HCT116 (cell line): ENCODE measurements at regions not wholly inside any gene's neighbourhood (a gene's known extent, or its start where the extent isn't known, plus 50 kb on each side); places are given as distances from the start of the nearest gene placed in this dataset.

ENCODE experiments used
- ATAC-seq: fragments of 200-7000 bp; cut with Tn5 transposase; 2 replicates; pipeline ENCODE4 v1.9.1; 2020; ENCODE audit warnings: mild to moderate bottlenecking, moderate library complexity
- BruUV-seq: library from RNA; stranded (reverse); fragments of 400-500 nt; replicated peaks from 2 replicates; lab custom pipeline; 2021; lab: Mats Ljungman, UMichigan
- CTCF ChIA-PET: fragments of 300-600 bp; sonication (Branson Sonifier 250); formaldehyde crosslinking; loops from one replicate; lab custom pipeline; 2021; ENCODE audit warnings: antibody characterized with exemption; lab: Charles Lee
- POLR2A ChIA-PET: fragments of 300-600, 350-600 bp; sonication (Branson Sonifier 250); formaldehyde crosslinking; loops from one replicate; lab custom pipeline; 2021; ENCODE audit warnings: antibody characterized with exemption; lab: Charles Lee
- RAD21 ChIA-PET, 2 experiments: fragments of 300-600 bp; sonication (Branson Sonifier 250); formaldehyde crosslinking; loops; one replicate each; lab custom pipeline; 2023; ENCODE audit warnings: low total read pairs in 2 of 2; ENCODE audit not compliant: uncharacterized antibody in 2 of 2, unreplicated experiment in 2 of 2, low non-redundant PET in 1 of 2; lab: Charles Lee
- DNase-seq: peaks from one replicate; pipeline ENCODE4 v3.0.0-alpha.2; 2010; ENCODE audit warnings: low read depth, low spot score
- H2AFZ ChIP-seq: fragments of 200-600 bp; shearing (Covaris generic), sonication (generic); 2 replicates; pipeline ENCODE4 v1.6.1; 2017; ENCODE audit warnings: low read depth, mixed run types, mixed read lengths, antibody characterized with exemption, low read length; ENCODE audit not compliant: poor library complexity, severe bottlenecking
- H3K27ac ChIP-seq: 2 replicates; pipeline ENCODE4 v1.5.1; 2012; ENCODE audit warnings: low read depth, low read length
- H3K27me3 ChIP-seq: fragments of 200-600 bp; sonication (generic); 2 replicates; pipeline ENCODE4 v1.6.1; 2016; ENCODE audit warnings: mixed run types, low read length, mixed read lengths; ENCODE audit not compliant: insufficient read depth
- H3K36me3 ChIP-seq, 2 experiments: fragments of 200-500 bp in 1 of 2; fragments of 200-600 bp in 1 of 2; sonication (Bioruptor generic) in 1 of 2; sonication (generic) in 1 of 2; 2 replicates each; pipeline versions ENCODE4 v1.5.1 to v1.6.1; 2014 to 2016; ENCODE audit warnings: low read length in 2 of 2, inconsistent platforms in 1 of 2, mixed read lengths in 1 of 2, mixed run types in 1 of 2; ENCODE audit not compliant: insufficient read depth in 2 of 2, control insufficient read depth in 1 of 2
- H3K4me1 ChIP-seq, 2 experiments: fragments of 200-600 bp in 1 of 2; sonication (generic) in 1 of 2; 2 replicates each; pipeline versions ENCODE4 v1.5.1 to v1.6.1; 2012 to 2017; ENCODE audit warnings: low read length in 2 of 2, inconsistent platforms in 1 of 2, mild to moderate bottlenecking in 1 of 2, mixed read lengths in 1 of 2, mixed run types in 1 of 2, moderate library complexity in 1 of 2; ENCODE audit not compliant: insufficient read depth in 2 of 2, control insufficient read depth in 1 of 2
- H3K4me2 ChIP-seq: fragments of 200-600 bp; sonication (generic); 2 replicates; pipeline ENCODE4 v1.6.1; 2017; ENCODE audit warnings: mixed run types, low read length, mixed read lengths
- H3K4me3 ChIP-seq, 2 experiments: fragments of 200-600 bp in 1 of 2; sonication (generic) in 1 of 2; replicated peaks in 1 of 2; 2 replicates each; pipeline ENCODE4 v1.5.1; 2011 to 2016; ENCODE audit warnings: low read length in 2 of 2, control low read depth in 1 of 2, low read depth in 1 of 2, mild to moderate bottlenecking in 1 of 2, mixed read lengths in 1 of 2, mixed run types in 1 of 2
- H3K79me2 ChIP-seq: fragments of 200-600 bp; sonication (generic); 2 replicates; pipeline ENCODE4 v1.6.1; 2017; ENCODE audit warnings: mild to moderate bottlenecking, mixed run types, low read length, moderate library complexity, mixed read lengths; ENCODE audit not compliant: insufficient read depth
- H3K9ac ChIP-seq: fragments of 200-600 bp; sonication (generic); 2 replicates; pipeline ENCODE4 v1.6.1; 2016; ENCODE audit warnings: low read length, mixed read lengths
- H3K9me2 ChIP-seq: fragments of 200-600 bp; sonication (generic), shearing (Covaris generic); 2 replicates; pipeline ENCODE4 v1.6.1; 2017; ENCODE audit warnings: mixed run types, mild to moderate bottlenecking, moderate library complexity; ENCODE audit not compliant: insufficient read depth
- H3K9me3 ChIP-seq, 2 experiments: fragments of 200-500 bp in 1 of 2; fragments of 200-600 bp in 1 of 2; sonication (Bioruptor generic) in 1 of 2; sonication (generic) in 1 of 2; 2 replicates each; pipeline ENCODE4 v1.6.1; 2014 to 2017; ENCODE audit warnings: low read length in 2 of 2, mixed read lengths in 2 of 2, inconsistent platforms in 1 of 2, low read depth in 1 of 2, mild to moderate bottlenecking in 1 of 2, mixed run types in 1 of 2, moderate library complexity in 1 of 2; ENCODE audit not compliant: control insufficient read depth in 1 of 2, insufficient read depth in 1 of 2
- H4K20me1 ChIP-seq: fragments of 200-600 bp; sonication (generic), shearing (Covaris generic); 2 replicates; pipeline ENCODE4 v1.6.1; 2017; ENCODE audit warnings: mixed run types, mild to moderate bottlenecking, moderate library complexity; ENCODE audit not compliant: insufficient read depth
- ATF3 ChIP-seq: IDR thresholded peaks from 2 replicates; pipeline ENCODE4 v1.6.1; 2012
- CBX3 ChIP-seq: IDR thresholded peaks from 2 replicates; pipeline ENCODE4 v1.6.1; 2012; ENCODE audit warnings: low read depth
- EGR1 ChIP-seq: IDR thresholded peaks from 2 replicates; pipeline ENCODE4 v1.6.1; 2012; ENCODE audit warnings: low read depth
- ELF1 ChIP-seq: IDR thresholded peaks from 2 replicates; pipeline ENCODE4 v1.6.1; 2012; ENCODE audit warnings: low read depth, borderline replicate concordance
- JUND ChIP-seq: IDR thresholded peaks from 2 replicates; pipeline ENCODE4 v1.6.1; 2012
- POLR2A ChIP-seq: IDR thresholded peaks from 2 replicates; pipeline ENCODE4 v1.7.0; 2011; ENCODE audit warnings: borderline replicate concordance; ENCODE audit not compliant: insufficient read depth, insufficient read length; ENCODE audit errors: extremely low read depth
- POLR2AphosphoS5 ChIP-seq: IDR thresholded peaks from 2 replicates; pipeline ENCODE4 v1.6.1; 2011; ENCODE audit warnings: mild to moderate bottlenecking, low read depth, low read length, moderate library complexity
- REST ChIP-seq: IDR thresholded peaks from 2 replicates; pipeline ENCODE4 v1.6.1; 2012; ENCODE audit warnings: low read depth
- SIN3A ChIP-seq: IDR thresholded peaks from 2 replicates; pipeline ENCODE4 v1.6.1; 2012; ENCODE audit warnings: low read depth
- SRF ChIP-seq: IDR thresholded peaks from 2 replicates; pipeline ENCODE4 v1.6.1; 2012; ENCODE audit warnings: low read depth
- TCF7L2 ChIP-seq: IDR thresholded peaks from 2 replicates; pipeline ENCODE4 v1.7.0; 2011; ENCODE audit warnings: borderline replicate concordance, inconsistent platforms; ENCODE audit not compliant: insufficient read depth, insufficient read length; ENCODE audit errors: extremely low read depth
- intact Hi-C: fragments of 100-400 bp; cut with micrococcal nuclease; formaldehyde crosslinking; loops from 2 replicates; pipeline ENCODE4 v1.10.0; 2022
- TF ChIP-seq, protein P1 (sequence below), 3 experiments: fragments of 200-600 bp in 1 of 3; sonication (generic) in 1 of 3; IDR thresholded peaks in 2 of 3; conservative IDR thresholded peaks in 1 of 3; 2 replicates each; pipeline ENCODE4 v1.5.1; 2012 to 2017; ENCODE audit warnings: low read depth in 2 of 3, low read length in 2 of 3, antibody characterized with exemption in 1 of 3, borderline replicate concordance in 1 of 3, control low read depth in 1 of 3, mild to moderate bottlenecking in 1 of 3, mixed read lengths in 1 of 3, mixed run types in 1 of 3, moderate library complexity in 1 of 3; ENCODE audit not compliant: insufficient read depth in 1 of 3

DNA sequence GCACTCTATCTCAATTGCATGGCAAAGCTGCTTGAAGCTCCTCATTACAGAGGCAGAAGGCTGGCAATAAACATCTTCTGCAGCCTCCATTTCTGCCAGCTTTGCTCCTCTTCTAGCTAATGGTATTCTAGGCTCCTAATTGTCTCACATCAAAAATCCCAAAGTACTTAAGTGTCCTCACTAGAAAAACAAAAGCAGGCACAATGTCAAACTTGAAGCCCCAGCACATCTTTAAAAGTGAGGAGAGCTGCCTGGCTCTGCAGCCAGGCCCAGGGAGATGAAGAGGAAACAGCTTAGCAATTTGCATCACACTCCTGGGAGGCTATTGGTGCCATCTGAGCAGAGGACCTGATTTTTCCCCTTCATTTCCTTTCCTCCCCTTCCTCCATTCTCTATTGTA lies 197.1 kb downstream of the KCNJ2 start:
- no peak overlapping the region for H3K27ac ChIP-seq
- H3K27me3 ChIP-seq, result no peaks in the 10 kb centered on the region
- no peak overlapping the region for H3K9ac ChIP-seq
- ATAC-seq (no peak), DNase-seq (no peak)
- H3K79me2 ChIP-seq, result no peaks in the 10 kb centered on the region
- no peak overlapping the region for H3K4me3 ChIP-seq
- intact Hi-C loops, result no loop called here
- H2AFZ ChIP-seq, result no peak overlapping the region
- H3K4me2 ChIP-seq, result no peak overlapping the region
- no TSS peak for BruUV-seq
- H3K36me3 ChIP-seq, result no peaks in the 10 kb centered on the region
- CTCF ChIA-PET, result no interaction called here
- H3K4me1 ChIP-seq, result no peaks in the 10 kb centered on the region
- POLR2A ChIA-PET, result no interaction called here
- no peaks in the 10 kb centered on the region for H4K20me1 ChIP-seq
- RAD21 ChIA-PET, result no interaction called here
- no peaks in the 10 kb centered on the region for H3K9me2 ChIP-seq
- no peak for TF ChIP-seq TCF7L2
- no peak for TF ChIP-seq ELF1
- TF ChIP-seq SRF, result no peak
- TF ChIP-seq POLR2AphosphoS5, result no peak
- TF ChIP-seq REST, result no peak
- TF ChIP-seq, protein P1, sequence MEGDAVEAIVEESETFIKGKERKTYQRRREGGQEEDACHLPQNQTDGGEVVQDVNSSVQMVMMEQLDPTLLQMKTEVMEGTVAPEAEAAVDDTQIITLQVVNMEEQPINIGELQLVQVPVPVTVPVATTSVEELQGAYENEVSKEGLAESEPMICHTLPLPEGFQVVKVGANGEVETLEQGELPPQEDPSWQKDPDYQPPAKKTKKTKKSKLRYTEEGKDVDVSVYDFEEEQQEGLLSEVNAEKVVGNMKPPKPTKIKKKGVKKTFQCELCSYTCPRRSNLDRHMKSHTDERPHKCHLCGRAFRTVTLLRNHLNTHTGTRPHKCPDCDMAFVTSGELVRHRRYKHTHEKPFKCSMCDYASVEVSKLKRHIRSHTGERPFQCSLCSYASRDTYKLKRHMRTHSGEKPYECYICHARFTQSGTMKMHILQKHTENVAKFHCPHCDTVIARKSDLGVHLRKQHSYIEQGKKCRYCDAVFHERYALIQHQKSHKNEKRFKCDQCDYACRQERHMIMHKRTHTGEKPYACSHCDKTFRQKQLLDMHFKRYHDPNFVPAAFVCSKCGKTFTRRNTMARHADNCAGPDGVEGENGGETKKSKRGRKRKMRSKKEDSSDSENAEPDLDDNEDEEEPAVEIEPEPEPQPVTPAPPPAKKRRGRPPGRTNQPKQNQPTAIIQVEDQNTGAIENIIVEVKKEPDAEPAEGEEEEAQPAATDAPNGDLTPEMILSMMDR (IDR thresholded peaks at IDR 0.05 in 2 of 3, conservative IDR thresholded peaks at IDR 0.05 in 1 of 3; ENCODE audit: borderline replicate concordance in 1 of 3, insufficient read depth in 1 of 3, low read depth in 2 of 3, low read length in 2 of 3), result no peak
- no peak for TF ChIP-seq EGR1
- TF ChIP-seq JUND, result no peak
- TF ChIP-seq SIN3A, result no peak
- no peak for TF ChIP-seq ATF3
- no peak for TF ChIP-seq POLR2A
- no peak for TF ChIP-seq CBX3
- H3K9me3 ChIP-seq, result peaks cover 2 to 10% of the 10 kb centered on the region in 2 experiments; a peak in 1 of 4 replicates
